Activated CD8-positive, alpha-beta memory T cell treated with anti-CD3 and anti-CD28 coated beads for 48 hours (primary cell): ENCODE measurements at regions not wholly inside any gene's neighbourhood (a gene's known extent, or its start where the extent isn't known, plus 50 kb on each side); places are given as distances from the start of the nearest gene placed in this dataset.
"Not testable (repeated sequence)": the region's sequence is repeated elsewhere in the genome, so short reads cannot be mapped to it uniquely, and the experiment has no call there.

Experiments used
- DNase-seq, 3 experiments: peaks; one replicate each; pipeline ENCODE4 v3.0.0-alpha.2; 2020; ENCODE audit warnings: low read depth in 2 of 3, low spot score in 2 of 3

GRCh38 chr5:4013106-4013898, 417.7 kb downstream of the IRX1 start:
- DNase-seq: no peak

GRCh38 chr5:4015709-4016108, 420.1 kb downstream of the IRX1 start:
- DNase-seq: no peak

- DNase-seq: no peak
Measured at GRCh38 chr5:4017076-4017803, 421.6 kb downstream of the IRX1 start.

GRCh38 chr5:4018007-4018406, 422.4 kb downstream of the IRX1 start:
- DNase-seq: no peak

GRCh38 chr5:4019009-4019769, 423.6 kb downstream of the IRX1 start:
- DNase-seq: no peak

GRCh38 chr5:4019841-4020240, 424.2 kb downstream of the IRX1 start:
- no peak for DNase-seq

GRCh38 chr5:4020400-4020799, 424.8 kb downstream of the IRX1 start:
- DNase-seq: no peak

- no peak for DNase-seq
Measured at GRCh38 chr5:4022056-4022670, 426.5 kb downstream of the IRX1 start.

- no peak for DNase-seq
Measured at GRCh38 chr5:4023091-4023752, 427.6 kb downstream of the IRX1 start.

- no peak for DNase-seq
Measured at GRCh38 chr5:4023753-4024335, 428.2 kb downstream of the IRX1 start.

GRCh38 chr5:4027088-4027734, 431.6 kb downstream of the IRX1 start:
- DNase-seq: no peak

GRCh38 chr5:4028384-4028783, 432.8 kb downstream of the IRX1 start:
- no peak for DNase-seq

- not testable (repeated sequence) for DNase-seq
Measured at GRCh38 chr5:4033546-4033945, 437.9 kb downstream of the IRX1 start.

- DNase-seq: no peak
Measured at GRCh38 chr5:4036861-4037260, 441.2 kb downstream of the IRX1 start.

GRCh38 chr5:4038994-4039393, 443.4 kb downstream of the IRX1 start:
- no peak for DNase-seq

GRCh38 chr5:4042311-4042710, 446.7 kb downstream of the IRX1 start:
- DNase-seq: no peak

GRCh38 chr5:4043135-4043534, 447.5 kb downstream of the IRX1 start:
- no peak for DNase-seq

- no peak for DNase-seq
Measured at GRCh38 chr5:4044881-4045280, 449.2 kb downstream of the IRX1 start.

GRCh38 chr5:4048398-4048797, 452.8 kb downstream of the IRX1 start:
- no peak for DNase-seq

GRCh38 chr5:4050203-4050602, 454.6 kb downstream of the IRX1 start:
- DNase-seq: no peak
